HEK293 (cell line): ENCODE measurements at regions not wholly inside any gene's neighbourhood (a gene's known extent, or its start where the extent isn't known, plus 50 kb on each side); places are given as distances from the start of the nearest gene placed in this dataset.

Experiments
- CTCF ChIA-PET: fragments of 350-600 bp; formaldehyde crosslinking; extraction: SDS; loops from one replicate; lab custom pipeline; 2021; ENCODE audit warnings: antibody characterized with exemption; lab: Yijun Ruan, JAX
- POLR2A ChIA-PET: fragments of 300-600 bp; formaldehyde crosslinking; extraction: SDS; loops from one replicate; lab custom pipeline; 2020; ENCODE audit warnings: antibody characterized with exemption, inconsistent platforms; lab: Yijun Ruan, JAX
- H3K27ac ChIP-seq: fragments of 200-500 bp; sonication (Bioruptor generic); 2 replicates; pipeline ENCODE4 v1.5.1; 2014; ENCODE audit warnings: low read depth, low read length, control low read depth, inconsistent platforms; ENCODE audit errors: extremely low read depth
- H3K36me3 ChIP-seq, 2 experiments: fragments of 200-500 bp in 1 of 2; sonication (Bioruptor generic) in 1 of 2; 1 replicate in 1 of 2; 2 replicates in 1 of 2; pipeline ENCODE4 v1.5.1; 2014 to 2017; ENCODE audit warnings: inconsistent platforms in 2 of 2, low read length in 2 of 2; ENCODE audit not compliant: control insufficient read depth in 2 of 2, insufficient read depth in 1 of 2
- H3K4me1 ChIP-seq: fragments of 200-500 bp; sonication (Bioruptor generic); 2 replicates; pipeline ENCODE4 v1.5.1; 2014; ENCODE audit warnings: mild to moderate bottlenecking, low read length, inconsistent platforms; ENCODE audit not compliant: control insufficient read depth, insufficient read depth
- H3K4me3 ChIP-seq: 2 replicates; pipeline ENCODE4 v1.5.1; 2011; ENCODE audit warnings: low read depth, mild to moderate bottlenecking, control low read depth, low read length, moderate library complexity
- H3K9me3 ChIP-seq: fragments of 200-500 bp; sonication (Bioruptor generic); 2 replicates; pipeline ENCODE4 v1.5.1; 2014; ENCODE audit warnings: low read depth, low read length, inconsistent platforms; ENCODE audit not compliant: control insufficient read depth, insufficient read depth
- FEZF1 ChIP-seq: fragments of 450-650 bp; formaldehyde crosslinking; IDR thresholded peaks from 2 replicates; pipeline ENCODE4 v1.5.1; 2016; ENCODE audit warnings: missing biosample characterization, missing genetic modification characterization
- MZF1 ChIP-seq: fragments of 450-650 bp; formaldehyde crosslinking; IDR thresholded peaks from 2 replicates; pipeline ENCODE4 v1.5.1; 2017; ENCODE audit warnings: missing biosample characterization, missing genetic modification characterization, borderline replicate concordance
- ZFP3 ChIP-seq: fragments of 450-650 bp; formaldehyde crosslinking; IDR thresholded peaks from 2 replicates; pipeline ENCODE4 v1.5.1; 2016; ENCODE audit warnings: low read depth, missing biosample characterization, missing genetic modification characterization
- ZNF133 ChIP-seq: fragments of 450-650 bp; formaldehyde crosslinking; IDR thresholded peaks from 2 replicates; pipeline ENCODE4 v1.5.1; 2016; ENCODE audit warnings: missing biosample characterization, missing genetic modification characterization
- ZNF138 ChIP-seq: fragments of 450-650 bp; formaldehyde crosslinking; IDR thresholded peaks from 2 replicates; pipeline ENCODE4 v1.5.1; 2016; ENCODE audit warnings: missing biosample characterization, missing genetic modification characterization, borderline replicate concordance
- ZNF157 ChIP-seq: fragments of 450-650 bp; formaldehyde crosslinking; IDR thresholded peaks from 2 replicates; pipeline ENCODE4 v1.5.1; 2016; ENCODE audit warnings: missing biosample characterization, missing genetic modification characterization
- ZNF175 ChIP-seq: fragments of 450-650 bp; formaldehyde crosslinking; IDR thresholded peaks from 2 replicates; pipeline ENCODE4 v1.5.1; 2016; ENCODE audit warnings: missing biosample characterization, missing genetic modification characterization
- ZNF324 ChIP-seq: fragments of 450-650 bp; formaldehyde crosslinking; IDR thresholded peaks from 2 replicates; pipeline ENCODE4 v1.5.1; 2016; ENCODE audit warnings: missing biosample characterization, missing genetic modification characterization
- ZNF544 ChIP-seq: fragments of 450-650 bp; formaldehyde crosslinking; IDR thresholded peaks from 2 replicates; pipeline ENCODE4 v1.5.0; 2017; ENCODE audit warnings: missing biosample characterization, missing genetic modification characterization
- ZNF561 ChIP-seq: fragments of 450-650 bp; IDR thresholded peaks from 2 replicates; pipeline ENCODE4 v1.5.1; 2018; ENCODE audit warnings: missing biosample characterization, missing genetic modification characterization, borderline replicate concordance
- ZNF596 ChIP-seq: fragments of 450-650 bp; IDR thresholded peaks from 2 replicates; pipeline ENCODE4 v1.5.0; 2018; ENCODE audit warnings: missing biosample characterization, mild to moderate bottlenecking, missing genetic modification characterization, moderate library complexity
- ZNF664 ChIP-seq: fragments of 450-650 bp; formaldehyde crosslinking; IDR thresholded peaks from 2 replicates; pipeline ENCODE4 v1.5.1; 2016; ENCODE audit warnings: missing biosample characterization, missing genetic modification characterization
- ZSCAN16 ChIP-seq: fragments of 450-650 bp; formaldehyde crosslinking; IDR thresholded peaks from 2 replicates; pipeline ENCODE4 v1.5.1; 2016; ENCODE audit warnings: missing biosample characterization, missing genetic modification characterization
- ZSCAN30 ChIP-seq: fragments of 450-650 bp; IDR thresholded peaks from 2 replicates; pipeline ENCODE4 v1.5.1; 2018; ENCODE audit warnings: missing biosample characterization, mild to moderate bottlenecking, missing genetic modification characterization, moderate library complexity
- TF ChIP-seq, protein P1 (sequence below): fragments of 450-650 bp; formaldehyde crosslinking; optimal IDR thresholded peaks from 2 replicates; pipeline ENCODE3; 2016; ENCODE audit warnings: missing biosample characterization, mild to moderate bottlenecking, missing genetic modification characterization
- TF ChIP-seq, protein P2 (sequence below): fragments of 450-650 bp; formaldehyde crosslinking; IDR thresholded peaks from 2 replicates; pipeline ENCODE4 v1.5.0; 2017; ENCODE audit warnings: missing biosample characterization, missing genetic modification characterization, borderline replicate concordance
- TF ChIP-seq, protein P3 (sequence below): fragments of 450-650 bp; formaldehyde crosslinking; IDR thresholded peaks from 2 replicates; pipeline ENCODE4; 2016; ENCODE audit warnings: missing biosample characterization, missing genetic modification characterization
- TF ChIP-seq, protein P4 (sequence below): fragments of 450-650 bp; formaldehyde crosslinking; IDR thresholded peaks from 2 replicates; pipeline ENCODE4 v1.5.1; 2016; ENCODE audit warnings: missing biosample characterization, missing genetic modification characterization
- TF ChIP-seq, protein P5 (sequence below): fragments of 450-650 bp; formaldehyde crosslinking; IDR thresholded peaks from 2 replicates; pipeline ENCODE4 v1.5.1; 2016; ENCODE audit warnings: missing biosample characterization, missing genetic modification characterization
- TF ChIP-seq, protein P6 (sequence below): fragments of 450-650 bp; formaldehyde crosslinking; IDR thresholded peaks from 2 replicates; pipeline ENCODE4 v1.5.1; 2016; ENCODE audit warnings: missing biosample characterization, missing genetic modification characterization, low read depth
- TF ChIP-seq, protein P7 (sequence below): fragments of 450-650 bp; formaldehyde crosslinking; IDR thresholded peaks from 2 replicates; pipeline ENCODE4 v1.5.1; 2017; ENCODE audit warnings: missing biosample characterization, missing genetic modification characterization

DNA sequence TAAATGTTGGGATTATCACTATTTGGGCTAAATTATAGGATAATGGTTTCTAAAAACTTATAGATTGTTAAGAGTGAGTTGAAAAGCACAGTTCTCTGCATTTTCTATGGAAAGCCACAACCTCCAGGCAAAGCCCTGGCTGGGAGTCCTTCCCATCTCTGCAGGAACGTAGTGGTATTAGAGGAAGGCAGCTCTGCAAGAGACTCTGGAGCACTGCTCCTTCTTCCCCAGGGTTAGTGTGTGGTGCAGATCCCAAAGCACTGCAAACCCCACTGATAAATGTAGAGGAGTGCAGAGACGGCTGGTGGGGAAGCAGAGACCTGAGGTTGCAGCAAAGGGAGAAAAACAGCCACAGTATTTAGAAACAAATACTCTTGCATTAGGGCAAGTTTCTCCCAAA, 225.3 kb downstream of the TINAG start:
- H3K9me3 ChIP-seq = no peaks in the 10 kb centered on the region
- TF ChIP-seq, protein P1, sequence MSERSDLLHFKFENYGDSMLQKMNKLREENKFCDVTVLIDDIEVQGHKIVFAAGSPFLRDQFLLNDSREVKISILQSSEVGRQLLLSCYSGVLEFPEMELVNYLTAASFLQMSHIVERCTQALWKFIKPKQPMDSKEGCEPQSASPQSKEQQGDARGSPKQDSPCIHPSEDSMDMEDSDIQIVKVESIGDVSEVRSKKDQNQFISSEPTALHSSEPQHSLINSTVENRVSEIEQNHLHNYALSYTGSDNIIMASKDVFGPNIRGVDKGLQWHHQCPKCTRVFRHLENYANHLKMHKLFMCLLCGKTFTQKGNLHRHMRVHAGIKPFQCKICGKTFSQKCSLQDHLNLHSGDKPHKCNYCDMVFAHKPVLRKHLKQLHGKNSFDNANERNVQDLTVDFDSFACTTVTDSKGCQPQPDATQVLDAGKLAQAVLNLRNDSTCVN = no peak
- TF ChIP-seq, protein P2, sequence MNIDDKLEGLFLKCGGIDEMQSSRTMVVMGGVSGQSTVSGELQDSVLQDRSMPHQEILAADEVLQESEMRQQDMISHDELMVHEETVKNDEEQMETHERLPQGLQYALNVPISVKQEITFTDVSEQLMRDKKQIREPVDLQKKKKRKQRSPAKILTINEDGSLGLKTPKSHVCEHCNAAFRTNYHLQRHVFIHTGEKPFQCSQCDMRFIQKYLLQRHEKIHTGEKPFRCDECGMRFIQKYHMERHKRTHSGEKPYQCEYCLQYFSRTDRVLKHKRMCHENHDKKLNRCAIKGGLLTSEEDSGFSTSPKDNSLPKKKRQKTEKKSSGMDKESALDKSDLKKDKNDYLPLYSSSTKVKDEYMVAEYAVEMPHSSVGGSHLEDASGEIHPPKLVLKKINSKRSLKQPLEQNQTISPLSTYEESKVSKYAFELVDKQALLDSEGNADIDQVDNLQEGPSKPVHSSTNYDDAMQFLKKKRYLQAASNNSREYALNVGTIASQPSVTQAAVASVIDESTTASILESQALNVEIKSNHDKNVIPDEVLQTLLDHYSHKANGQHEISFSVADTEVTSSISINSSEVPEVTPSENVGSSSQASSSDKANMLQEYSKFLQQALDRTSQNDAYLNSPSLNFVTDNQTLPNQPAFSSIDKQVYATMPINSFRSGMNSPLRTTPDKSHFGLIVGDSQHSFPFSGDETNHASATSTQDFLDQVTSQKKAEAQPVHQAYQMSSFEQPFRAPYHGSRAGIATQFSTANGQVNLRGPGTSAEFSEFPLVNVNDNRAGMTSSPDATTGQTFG = no peak
- no peak for TF ChIP-seq ZNF133 (tag by site-specific recombination)
- no peak for TF ChIP-seq ZSCAN30
- no peak for TF ChIP-seq ZFP3 (tag by site-specific recombination)
- TF ChIP-seq, protein P3, sequence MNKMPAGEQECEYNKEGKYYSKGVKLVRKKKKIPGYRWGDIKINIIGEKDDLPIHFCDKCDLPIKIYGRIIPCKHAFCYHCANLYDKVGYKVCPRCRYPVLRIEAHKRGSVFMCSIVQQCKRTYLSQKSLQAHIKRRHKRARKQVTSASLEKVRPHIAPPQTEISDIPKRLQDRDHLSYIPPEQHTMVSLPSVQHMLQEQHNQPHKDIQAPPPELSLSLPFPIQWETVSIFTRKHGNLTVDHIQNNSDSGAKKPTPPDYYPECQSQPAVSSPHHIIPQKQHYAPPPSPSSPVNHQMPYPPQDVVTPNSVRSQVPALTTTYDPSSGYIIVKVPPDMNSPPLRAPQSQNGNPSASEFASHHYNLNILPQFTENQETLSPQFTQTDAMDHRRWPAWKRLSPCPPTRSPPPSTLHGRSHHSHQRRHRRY (tag by site-specific recombination) = no peak
- no peak for TF ChIP-seq ZNF175 (tag by site-specific recombination)
- TF ChIP-seq, protein P4, sequence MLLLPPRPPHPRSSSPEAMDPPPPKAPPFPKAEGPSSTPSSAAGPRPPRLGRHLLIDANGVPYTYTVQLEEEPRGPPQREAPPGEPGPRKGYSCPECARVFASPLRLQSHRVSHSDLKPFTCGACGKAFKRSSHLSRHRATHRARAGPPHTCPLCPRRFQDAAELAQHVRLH (tag by site-specific recombination) = no peak
- TF ChIP-seq ZNF561 = no peak
- no peak for TF ChIP-seq ZNF664 (tag by site-specific recombination)
- TF ChIP-seq ZNF138 (tag by site-specific recombination) = no peak
- TF ChIP-seq, protein P5, sequence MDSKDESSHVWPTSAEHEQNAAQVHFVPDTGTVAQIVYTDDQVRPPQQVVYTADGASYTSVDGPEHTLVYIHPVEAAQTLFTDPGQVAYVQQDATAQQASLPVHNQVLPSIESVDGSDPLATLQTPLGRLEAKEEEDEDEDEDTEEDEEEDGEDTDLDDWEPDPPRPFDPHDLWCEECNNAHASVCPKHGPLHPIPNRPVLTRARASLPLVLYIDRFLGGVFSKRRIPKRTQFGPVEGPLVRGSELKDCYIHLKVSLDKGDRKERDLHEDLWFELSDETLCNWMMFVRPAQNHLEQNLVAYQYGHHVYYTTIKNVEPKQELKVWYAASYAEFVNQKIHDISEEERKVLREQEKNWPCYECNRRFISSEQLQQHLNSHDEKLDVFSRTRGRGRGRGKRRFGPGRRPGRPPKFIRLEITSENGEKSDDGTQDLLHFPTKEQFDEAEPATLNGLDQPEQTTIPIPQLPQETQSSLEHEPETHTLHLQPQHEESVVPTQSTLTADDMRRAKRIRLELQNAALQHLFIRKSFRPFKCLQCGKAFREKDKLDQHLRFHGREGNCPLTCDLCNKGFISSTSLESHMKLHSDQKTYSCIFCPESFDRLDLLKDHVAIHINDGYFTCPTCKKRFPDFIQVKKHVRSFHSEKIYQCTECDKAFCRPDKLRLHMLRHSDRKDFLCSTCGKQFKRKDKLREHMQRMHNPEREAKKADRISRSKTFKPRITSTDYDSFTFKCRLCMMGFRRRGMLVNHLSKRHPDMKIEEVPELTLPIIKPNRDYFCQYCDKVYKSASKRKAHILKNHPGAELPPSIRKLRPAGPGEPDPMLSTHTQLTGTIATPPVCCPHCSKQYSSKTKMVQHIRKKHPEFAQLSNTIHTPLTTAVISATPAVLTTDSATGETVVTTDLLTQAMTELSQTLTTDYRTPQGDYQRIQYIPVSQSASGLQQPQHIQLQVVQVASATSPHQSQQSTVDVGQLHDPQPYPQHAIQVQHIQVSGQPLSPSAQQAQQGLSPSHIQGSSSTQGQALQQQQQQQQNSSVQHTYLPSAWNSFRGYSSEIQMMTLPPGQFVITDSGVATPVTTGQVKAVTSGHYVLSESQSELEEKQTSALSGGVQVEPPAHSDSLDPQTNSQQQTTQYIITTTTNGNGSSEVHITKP (tag by site-specific recombination) = no peak
- TF ChIP-seq MZF1 (tag by site-specific recombination) = no peak
- no peak for TF ChIP-seq ZNF157
- no peak for TF ChIP-seq ZSCAN16 (tag by site-specific recombination)
- TF ChIP-seq, all 188 proteins: peak for 0
- CTCF ChIA-PET = interaction anchor here (0.6 to 0.7 kb wide), 2 partner anchors 554 to 578 kb away, joined by 3 read pairs; no protein-coding TSS in a partner anchor
- no peak overlapping the region for H3K4me3 ChIP-seq
- no peaks in the 10 kb centered on the region for H3K4me1 ChIP-seq
- no peak overlapping the region for H3K27ac ChIP-seq
- POLR2A ChIA-PET = no interaction called here
- no peaks in the 10 kb centered on the region for H3K36me3 ChIP-seq

DNA sequence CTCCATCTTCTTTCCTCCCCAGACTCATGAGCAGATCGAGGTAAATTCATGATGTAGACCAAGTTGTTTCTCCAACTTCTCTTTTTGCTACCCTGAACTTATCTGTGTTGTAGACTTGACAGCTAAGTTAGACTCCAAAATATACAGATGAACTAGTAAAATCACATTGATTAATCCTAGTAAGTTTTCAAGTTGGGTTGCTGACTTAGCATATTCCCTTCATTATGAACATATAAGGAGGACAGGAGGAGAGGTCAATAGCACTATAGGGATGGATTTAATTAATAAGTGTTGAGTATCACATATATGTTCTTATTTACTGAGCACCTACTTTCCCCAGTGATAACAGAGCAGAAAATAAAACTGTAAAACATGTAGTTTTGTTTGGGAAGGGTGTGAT, 227.3 kb downstream of the TINAG start:
- H3K36me3 ChIP-seq = no peaks in the 10 kb centered on the region
- H3K4me1 ChIP-seq = no peaks in the 10 kb centered on the region
- CTCF ChIA-PET = interaction anchor here (1.1 kb wide), 1 partner anchor 550 kb away, joined by 5 read pairs; no protein-coding TSS in a partner anchor
- no peak overlapping the region for H3K27ac ChIP-seq
- H3K4me3 ChIP-seq = no peak overlapping the region
- POLR2A ChIA-PET = no interaction called here
- H3K9me3 ChIP-seq = no peaks in the 10 kb centered on the region
- TF ChIP-seq, protein P6, sequence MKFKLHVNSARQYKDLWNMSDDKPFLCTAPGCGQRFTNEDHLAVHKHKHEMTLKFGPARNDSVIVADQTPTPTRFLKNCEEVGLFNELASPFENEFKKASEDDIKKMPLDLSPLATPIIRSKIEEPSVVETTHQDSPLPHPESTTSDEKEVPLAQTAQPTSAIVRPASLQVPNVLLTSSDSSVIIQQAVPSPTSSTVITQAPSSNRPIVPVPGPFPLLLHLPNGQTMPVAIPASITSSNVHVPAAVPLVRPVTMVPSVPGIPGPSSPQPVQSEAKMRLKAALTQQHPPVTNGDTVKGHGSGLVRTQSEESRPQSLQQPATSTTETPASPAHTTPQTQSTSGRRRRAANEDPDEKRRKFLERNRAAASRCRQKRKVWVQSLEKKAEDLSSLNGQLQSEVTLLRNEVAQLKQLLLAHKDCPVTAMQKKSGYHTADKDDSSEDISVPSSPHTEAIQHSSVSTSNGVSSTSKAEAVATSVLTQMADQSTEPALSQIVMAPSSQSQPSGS (tag by site-specific recombination) = no peak
- TF ChIP-seq ZNF324 (tag by site-specific recombination) (no peak), ZNF596 (tag by site-specific recombination) (no peak), ZNF544 (tag by site-specific recombination) (no peak), FEZF1 (tag by site-specific recombination) (no peak)
- TF ChIP-seq, protein P7, sequence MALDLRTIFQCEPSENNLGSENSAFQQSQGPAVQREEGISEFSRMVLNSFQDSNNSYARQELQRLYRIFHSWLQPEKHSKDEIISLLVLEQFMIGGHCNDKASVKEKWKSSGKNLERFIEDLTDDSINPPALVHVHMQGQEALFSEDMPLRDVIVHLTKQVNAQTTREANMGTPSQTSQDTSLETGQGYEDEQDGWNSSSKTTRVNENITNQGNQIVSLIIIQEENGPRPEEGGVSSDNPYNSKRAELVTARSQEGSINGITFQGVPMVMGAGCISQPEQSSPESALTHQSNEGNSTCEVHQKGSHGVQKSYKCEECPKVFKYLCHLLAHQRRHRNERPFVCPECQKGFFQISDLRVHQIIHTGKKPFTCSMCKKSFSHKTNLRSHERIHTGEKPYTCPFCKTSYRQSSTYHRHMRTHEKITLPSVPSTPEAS (tag by site-specific recombination) = no peak
